Hepatocyte (in vitro differentiated cells): ENCODE measurements at regions not wholly inside any gene's neighbourhood (a gene's known extent, or its start where the extent isn't known, plus 50 kb on each side); places are given as distances from the start of the nearest gene placed in this dataset.

ENCODE experiments used
- EZH2 ChIP-seq: fragments of 200-600 bp; sonication (generic); IDR thresholded peaks from 2 replicates; pipeline ENCODE4 v1.6.1; 2016; ENCODE audit warnings: antibody characterized with exemption, mild to moderate bottlenecking, borderline replicate concordance
- EZH2phosphoT487 ChIP-seq: fragments of 200-600 bp; sonication (generic); IDR thresholded peaks from one replicate; pipeline ENCODE4 v1.6.1; 2018; ENCODE audit warnings: antibody characterized with exemption, mild to moderate bottlenecking, low read depth, moderate library complexity; ENCODE audit not compliant: unreplicated experiment, severe bottlenecking
- TF ChIP-seq, protein P1 (sequence below): fragments of 200-600 bp; sonication (generic); IDR thresholded peaks from 2 replicates; pipeline ENCODE4 v1.5.1; 2016; ENCODE audit warnings: antibody characterized with exemption, mild to moderate bottlenecking; ENCODE audit not compliant: poor library complexity

DNA sequence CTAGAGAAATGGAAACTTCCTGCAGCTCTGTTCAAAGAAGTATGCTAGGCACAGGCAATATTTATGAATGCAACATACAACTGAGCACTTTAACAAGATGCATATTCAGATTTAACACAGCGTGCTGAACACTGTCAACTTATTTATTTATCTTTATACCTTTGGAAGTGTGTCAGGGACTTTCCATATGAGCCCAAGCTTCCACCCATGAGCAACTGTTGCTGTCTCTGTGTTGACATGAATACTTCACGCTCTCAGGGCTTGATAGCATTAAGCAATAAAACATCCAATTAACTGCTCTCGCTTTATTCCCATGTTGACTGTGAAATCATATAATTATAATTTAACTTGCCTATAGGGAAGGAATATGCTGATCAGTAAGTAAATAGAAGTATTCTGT is 116.6 kb upstream of the ROBO1 start:
- TF ChIP-seq, protein P1, sequence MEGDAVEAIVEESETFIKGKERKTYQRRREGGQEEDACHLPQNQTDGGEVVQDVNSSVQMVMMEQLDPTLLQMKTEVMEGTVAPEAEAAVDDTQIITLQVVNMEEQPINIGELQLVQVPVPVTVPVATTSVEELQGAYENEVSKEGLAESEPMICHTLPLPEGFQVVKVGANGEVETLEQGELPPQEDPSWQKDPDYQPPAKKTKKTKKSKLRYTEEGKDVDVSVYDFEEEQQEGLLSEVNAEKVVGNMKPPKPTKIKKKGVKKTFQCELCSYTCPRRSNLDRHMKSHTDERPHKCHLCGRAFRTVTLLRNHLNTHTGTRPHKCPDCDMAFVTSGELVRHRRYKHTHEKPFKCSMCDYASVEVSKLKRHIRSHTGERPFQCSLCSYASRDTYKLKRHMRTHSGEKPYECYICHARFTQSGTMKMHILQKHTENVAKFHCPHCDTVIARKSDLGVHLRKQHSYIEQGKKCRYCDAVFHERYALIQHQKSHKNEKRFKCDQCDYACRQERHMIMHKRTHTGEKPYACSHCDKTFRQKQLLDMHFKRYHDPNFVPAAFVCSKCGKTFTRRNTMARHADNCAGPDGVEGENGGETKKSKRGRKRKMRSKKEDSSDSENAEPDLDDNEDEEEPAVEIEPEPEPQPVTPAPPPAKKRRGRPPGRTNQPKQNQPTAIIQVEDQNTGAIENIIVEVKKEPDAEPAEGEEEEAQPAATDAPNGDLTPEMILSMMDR, result no peak
- TF ChIP-seq EZH2 (no peak), EZH2phosphoT487 (no peak)
